GM23248 (cell line): ENCODE measurements at regions not wholly inside any gene's neighbourhood (a gene's known extent, or its start where the extent isn't known, plus 50 kb on each side); places are given as distances from the start of the nearest gene placed in this dataset.

Experiments
- DNase-seq: peaks from one replicate; pipeline ENCODE4 v3.0.0-alpha.2; 2015
- H2AFZ ChIP-seq: fragments of 200-600 bp; sonication (generic); 2 replicates; pipeline ENCODE4 v1.6.1; 2016; ENCODE audit warnings: antibody characterized with exemption
- H3F3A ChIP-seq: fragments of 200-600 bp; sonication (generic); 2 replicates; pipeline ENCODE4 v1.6.1; 2016; ENCODE audit warnings: mild to moderate bottlenecking, antibody characterized with exemption, mixed run types; ENCODE audit not compliant: insufficient read depth
- H3K27ac ChIP-seq: fragments of 200-600 bp; sonication (generic); 2 replicates; pipeline ENCODE4 v1.5.1; 2016; ENCODE audit warnings: mild to moderate bottlenecking
- H3K27me3 ChIP-seq: fragments of 200-600 bp; sonication (generic); replicated peaks from 2 replicates; pipeline ENCODE4 v1.6.1; 2016; ENCODE audit warnings: mild to moderate bottlenecking; ENCODE audit not compliant: insufficient read depth
- H3K36me3 ChIP-seq: fragments of 200-600 bp; sonication (generic); 2 replicates; pipeline ENCODE4 v1.6.1; 2016; ENCODE audit warnings: low read depth, mild to moderate bottlenecking
- H3K4me1 ChIP-seq: fragments of 200-600 bp; sonication (generic); 2 replicates; pipeline ENCODE4 v1.6.1; 2016; ENCODE audit warnings: mild to moderate bottlenecking; ENCODE audit not compliant: insufficient read depth
- H3K4me2 ChIP-seq: fragments of 200-600 bp; sonication (generic); one replicate; pipeline ENCODE4 v1.6.1; 2016; ENCODE audit warnings: mild to moderate bottlenecking; ENCODE audit not compliant: unreplicated experiment
- H3K4me3 ChIP-seq: fragments of 200-600 bp; sonication (generic); 2 replicates; pipeline ENCODE4 v1.5.1; 2016; ENCODE audit warnings: mild to moderate bottlenecking
- H3K79me2 ChIP-seq: fragments of 200-600 bp; sonication (generic); 2 replicates; pipeline ENCODE4 v1.6.1; 2016; ENCODE audit warnings: mild to moderate bottlenecking; ENCODE audit not compliant: insufficient read depth
- H3K9ac ChIP-seq: fragments of 200-600 bp; sonication (generic); 2 replicates; pipeline ENCODE4 v1.6.1; 2016; ENCODE audit warnings: mild to moderate bottlenecking
- H3K9me2 ChIP-seq: fragments of 200-600 bp; sonication (generic); 2 replicates; pipeline ENCODE4 v1.6.1; 2016; ENCODE audit warnings: mixed run types, mild to moderate bottlenecking, moderate library complexity; ENCODE audit not compliant: insufficient read depth
- H3K9me3 ChIP-seq: fragments of 200-600 bp; sonication (generic); one replicate; pipeline ENCODE4 v1.6.1; 2017; ENCODE audit warnings: low read depth
- H4K20me1 ChIP-seq: fragments of 200-600 bp; sonication (generic); 2 replicates; pipeline ENCODE4 v1.6.0; 2016; ENCODE audit not compliant: insufficient read depth
- EZH2 ChIP-seq: fragments of 200-600 bp; sonication (generic); IDR thresholded peaks from 2 replicates; pipeline ENCODE4 v1.6.1; 2018; ENCODE audit warnings: antibody characterized with exemption, mild to moderate bottlenecking; ENCODE audit not compliant: insufficient read depth, poor library complexity, severe bottlenecking
- EZH2phosphoT487 ChIP-seq: fragments of 200-600 bp; sonication (generic); IDR thresholded peaks from 2 replicates; pipeline ENCODE4 v1.6.1; 2018; ENCODE audit warnings: antibody characterized with exemption, moderate library complexity, mild to moderate bottlenecking, low read depth; ENCODE audit not compliant: insufficient read depth
- WGBS, 2 experiments: methylation state at CpG; one replicate each; pipeline ENCODE4 v1.1.6; 2015 to 2017; ENCODE audit warnings: low lambda C conversion rate in 2 of 2, low coverage in 1 of 2; ENCODE audit errors: missing lambda C conversion rate in 2 of 2; 5-methylcytosine and 5-hydroxymethylcytosine counted together
- in situ Hi-C: fragments of 300-500 bp; cut with MboI; formaldehyde crosslinking; loops from 2 replicates; pipeline ENCODE4 v1.15.0; 2020

- no peaks in the 10 kb centered on the region for H3K4me1 ChIP-seq
- H3K4me2 ChIP-seq, result no peak overlapping the region
- H3K9me3 ChIP-seq, result no peaks in the 10 kb centered on the region
- no peak for DNase-seq
- no peaks in the 10 kb centered on the region for H3F3A ChIP-seq
- WGBS, 2 experiments, result 21 to 24% methylated on average over 7 of the region's 7 CpGs
- no peaks in the 10 kb centered on the region for H3K27me3 ChIP-seq
- H3K36me3 ChIP-seq, result no peaks in the 10 kb centered on the region
- H2AFZ ChIP-seq, result no peak overlapping the region
- H3K4me3 ChIP-seq, result no peak overlapping the region
- no peak overlapping the region for H3K9ac ChIP-seq
- TF ChIP-seq EZH2phosphoT487, result no peak
- no peak for TF ChIP-seq EZH2
- H3K79me2 ChIP-seq, result no peaks in the 10 kb centered on the region
- in situ Hi-C loops, result no loop called here
- H3K27ac ChIP-seq, result no peak overlapping the region
- H4K20me1 ChIP-seq, result no peaks in the 10 kb centered on the region
- no peaks in the 10 kb centered on the region for H3K9me2 ChIP-seq
Observed at GRCh38 chr14:86902176-86902950, 1090.6 kb downstream of the GALC start.

- no peak for TF ChIP-seq EZH2
- no peak for TF ChIP-seq EZH2phosphoT487
- H3K4me1 ChIP-seq, result no peaks in the 10 kb centered on the region
- no peak overlapping the region for H3K4me2 ChIP-seq
- H3K79me2 ChIP-seq, result no peaks in the 10 kb centered on the region
- H4K20me1 ChIP-seq, result no peaks in the 10 kb centered on the region
- WGBS, 2 experiments, result 15 to 18% methylated on average over 4 of the region's 4 CpGs
- no peak overlapping the region for H3K27ac ChIP-seq
- H3K9me3 ChIP-seq, result no peaks in the 10 kb centered on the region
- H3K9me2 ChIP-seq, result no peaks in the 10 kb centered on the region
- no peaks in the 10 kb centered on the region for H3F3A ChIP-seq
- DNase-seq, result no peak
- no peak overlapping the region for H2AFZ ChIP-seq
- in situ Hi-C loops, result no loop called here
- H3K36me3 ChIP-seq, result no peaks in the 10 kb centered on the region
- H3K27me3 ChIP-seq, result no peaks in the 10 kb centered on the region
- no peak overlapping the region for H3K9ac ChIP-seq
- no peak overlapping the region for H3K4me3 ChIP-seq
Observed at GRCh38 chr14:86897704-86898513, 1095.1 kb downstream of the GALC start.

GRCh38 chr14:86897224-86897623, 1095.8 kb downstream of the GALC start:
- Histone ChIP-seq H3K27ac (no peak overlapping the region), H3K4me3 (no peak overlapping the region), H3K79me2 (no peaks in the 10 kb centered on the region), H3K36me3 (no peaks in the 10 kb centered on the region), H3K4me1 (no peaks in the 10 kb centered on the region), H3K9me3 (no peaks in the 10 kb centered on the region), H3K4me2 (no peak overlapping the region), H3K9ac (no peak overlapping the region), H3K9me2 (no peaks in the 10 kb centered on the region), H4K20me1 (no peaks in the 10 kb centered on the region), H3K27me3 (no peaks in the 10 kb centered on the region), H2AFZ (no peak overlapping the region), H3F3A (no peaks in the 10 kb centered on the region)
- no peak for DNase-seq
- no peak for TF ChIP-seq EZH2
- no peak for TF ChIP-seq EZH2phosphoT487
- in situ Hi-C loops, result no loop called here

- H2AFZ ChIP-seq, result no peak overlapping the region
- H3K4me2 ChIP-seq, result no peak overlapping the region
- H3K9ac ChIP-seq, result no peak overlapping the region
- no peaks in the 10 kb centered on the region for H3K79me2 ChIP-seq
- 31 to 36% methylated on average over 4 of the region's 4 CpGs for WGBS, 2 experiments
- no peaks in the 10 kb centered on the region for H4K20me1 ChIP-seq
- no peak overlapping the region for H3K4me3 ChIP-seq
- in situ Hi-C loops, result no loop called here
- H3K9me2 ChIP-seq, result no peaks in the 10 kb centered on the region
- DNase-seq, result no peak
- no peaks in the 10 kb centered on the region for H3F3A ChIP-seq
- no peaks in the 10 kb centered on the region for H3K36me3 ChIP-seq
- no peaks in the 10 kb centered on the region for H3K27me3 ChIP-seq
- H3K9me3 ChIP-seq, result peaks cover 2% of the 10 kb centered on the region
- TF ChIP-seq EZH2phosphoT487 (no peak), EZH2 (no peak)
- H3K27ac ChIP-seq, result no peak overlapping the region
- H3K4me1 ChIP-seq, result no peaks in the 10 kb centered on the region
Observed at GRCh38 chr14:86896701-86897100, 1096.3 kb downstream of the GALC start.
